ENCODE measurements at regions not wholly inside any gene's neighbourhood (a gene's known extent, or its start where the extent isn't known, plus 50 kb on each side); places are given as distances from the start of the nearest gene placed in this dataset.

- TF ChIP-seq CTCF (IDR thresholded peaks at IDR 0.05) = no peak
- no peak for TF ChIP-seq POLR2AphosphoS5 (IDR thresholded peaks at IDR 0.05)
Observed at GRCh38 chr2:88236666-88237065, 66.5 kb downstream of the THNSL2 start.

Measured in gastroesophageal sphincter (tissue), 3 donors.